Neuronal stem cell (in vitro differentiated cells): ENCODE measurements at regions not wholly inside any gene's neighbourhood (a gene's known extent, or its start where the extent isn't known, plus 50 kb on each side); places are given as distances from the start of the nearest gene placed in this dataset.
A peak's percentile ranks its signal among the peaks of the same experiment; 100 is the strongest.

ENCODE experiments used
- DNase-seq: peaks from one replicate; pipeline ENCODE4 v3.0.0-alpha.2; 2013; ENCODE audit warnings: low spot score
- H2AFZ ChIP-seq: one replicate; pipeline ENCODE4 v1.6.1; 2013; ENCODE audit warnings: mild to moderate bottlenecking, low read length, inconsistent platforms
- H2AK5ac ChIP-seq: 2 replicates; pipeline ENCODE4 v1.6.1; 2013; ENCODE audit warnings: low read depth, mild to moderate bottlenecking, inconsistent platforms, low read length, moderate library complexity, mixed read lengths
- H2BK120ac ChIP-seq: 2 replicates; pipeline ENCODE4 v1.6.1; 2013; ENCODE audit warnings: low read depth, mild to moderate bottlenecking, inconsistent platforms, low read length, moderate library complexity, mixed read lengths
- H2BK12ac ChIP-seq: one replicate; pipeline ENCODE4 v1.6.1; 2013; ENCODE audit warnings: low read length, inconsistent platforms
- H2BK15ac ChIP-seq: 2 replicates; pipeline ENCODE4 v1.6.1; 2013; ENCODE audit warnings: mild to moderate bottlenecking, low read length, inconsistent platforms, mixed read lengths
- H2BK5ac ChIP-seq: one replicate; pipeline ENCODE4 v1.6.1; 2013; ENCODE audit warnings: inconsistent platforms, mild to moderate bottlenecking, low read length, moderate library complexity
- H3K14ac ChIP-seq: one replicate; pipeline ENCODE4 v1.6.1; 2013; ENCODE audit warnings: low read length, inconsistent platforms
- H3K18ac ChIP-seq: 2 replicates; pipeline ENCODE4 v1.6.1; 2013; ENCODE audit warnings: low read length, inconsistent platforms
- H3K23ac ChIP-seq: 2 replicates; pipeline ENCODE4 v1.6.1; 2013; ENCODE audit warnings: low read depth, mild to moderate bottlenecking, mixed read lengths, low read length, inconsistent platforms; ENCODE audit not compliant: poor library complexity
- H3K27ac ChIP-seq: replicated peaks from 3 replicates; pipeline ENCODE4 v1.5.1; 2013; ENCODE audit warnings: low read length, inconsistent platforms
- H3K27me3 ChIP-seq, 3 experiments: 2 replicates each; pipeline ENCODE4 v1.6.1; 2013; ENCODE audit warnings: low read length in 3 of 3, mild to moderate bottlenecking in 2 of 3, inconsistent platforms in 1 of 3, low read depth in 1 of 3, mixed read lengths in 1 of 3, moderate library complexity in 1 of 3; ENCODE audit not compliant: control insufficient read depth in 3 of 3, insufficient read depth in 3 of 3
- H3K36me3 ChIP-seq, 2 donors: replicated peaks in 1 of 2; 2 replicates each; pipeline ENCODE4 v1.6.1; 2013; ENCODE audit warnings: low read length in 2 of 2; ENCODE audit not compliant: control insufficient read depth in 2 of 2, insufficient read depth in 2 of 2
- H3K4ac ChIP-seq: 2 replicates; pipeline ENCODE4 v1.6.1; 2013; ENCODE audit warnings: inconsistent platforms, mild to moderate bottlenecking, low read length, moderate library complexity
- H3K4me1 ChIP-seq, 2 donors: 1 replicate in 1 of 2; 2 replicates in 1 of 2; pipeline ENCODE4 v1.6.1; 2013; ENCODE audit warnings: low read length in 2 of 2, low read depth in 1 of 2; ENCODE audit not compliant: control insufficient read depth in 2 of 2, insufficient read depth in 1 of 2
- H3K4me2 ChIP-seq: one replicate; pipeline ENCODE4 v1.6.1; 2013; ENCODE audit warnings: mild to moderate bottlenecking, low read length, inconsistent platforms; ENCODE audit not compliant: insufficient read depth, poor library complexity, severe bottlenecking
- H3K4me3 ChIP-seq, 2 donors: 2 replicates each; pipeline ENCODE4 v1.5.1; 2013; ENCODE audit warnings: low read length in 2 of 2, mild to moderate bottlenecking in 2 of 2, inconsistent platforms in 1 of 2, moderate library complexity in 1 of 2
- H3K79me1 ChIP-seq: one replicate; pipeline ENCODE4 v1.6.1; 2013; ENCODE audit warnings: low read depth, mild to moderate bottlenecking, inconsistent platforms, low read length, moderate library complexity
- H3K9ac ChIP-seq: one replicate; pipeline ENCODE4 v1.6.1; 2013; ENCODE audit warnings: mild to moderate bottlenecking, low read depth, low read length, inconsistent platforms; ENCODE audit not compliant: poor library complexity
- H3K9me3 ChIP-seq, 2 donors: replicated peaks in 1 of 2; 2 replicates each; pipeline versions ENCODE3 to v1.6.1; 2013; ENCODE audit warnings: low read length in 2 of 2, mild to moderate bottlenecking in 2 of 2, inconsistent platforms in 1 of 2, low read depth in 1 of 2, mixed read lengths in 1 of 2, moderate library complexity in 1 of 2; ENCODE audit not compliant: control insufficient read depth in 2 of 2, insufficient read depth in 1 of 2
- H4K8ac ChIP-seq: one replicate; pipeline ENCODE4 v1.6.1; 2013; ENCODE audit warnings: low read depth, mild to moderate bottlenecking, inconsistent platforms, low read length, moderate library complexity
- H4K91ac ChIP-seq: one replicate; pipeline ENCODE4 v1.6.1; 2013; ENCODE audit warnings: low read length, low read depth, mild to moderate bottlenecking, inconsistent platforms; ENCODE audit not compliant: poor library complexity
- WGBS, 2 donors: extraction: QIAGEN DNeasy Blood & Tissue Kit; methylation state at CpG; one replicate each; pipeline ENCODE4 v1.1.7; 2013; ENCODE audit warnings: missing lambda C conversion rate in 2 of 2, mixed read lengths in 1 of 2; ENCODE audit not compliant: insufficient read length in 2 of 2, insufficient replicate concordance in 1 of 2; ENCODE audit errors: extremely low coverage in 2 of 2; 5-methylcytosine and 5-hydroxymethylcytosine counted together

GRCh38 chr1:95686217-95686616 is 452.2 kb downstream of the RWDD3 start:
- H3K27ac ChIP-seq: no peak overlapping the region
- no peak for DNase-seq

GRCh38 chr1:95699149-95699953 is 465.3 kb downstream of the RWDD3 start:
- Histone ChIP-seq H3K4ac (no peak overlapping the region), H2AK5ac (no peak overlapping the region), H2BK120ac (no peak overlapping the region), H4K91ac (no peak overlapping the region), H3K14ac (no peak overlapping the region), H3K27me3 (no peaks in the 10 kb centered on the region), H3K9ac (no peak overlapping the region), H3K79me1 (no peaks in the 10 kb centered on the region), H3K18ac (no peak overlapping the region), H4K8ac (no peak overlapping the region), H3K27ac (no peak overlapping the region), H3K4me3 (no peak overlapping the region), H2BK12ac (no peak overlapping the region), H2BK5ac (no peak overlapping the region), H2BK15ac (no peak overlapping the region), H3K36me3 (peaks cover 0 to 2% of the 10 kb centered on the region in 2 donors), H3K4me2 (no peak overlapping the region), H3K23ac (no peak overlapping the region), H3K4me1 (no peaks in the 10 kb centered on the region), H3K9me3 (peaks cover 0 to 13% of the 10 kb centered on the region in 2 donors), H2AFZ (no peak overlapping the region)
- DNase-seq: peak; percentile 9
- no CpG with 5 or more reads among the region's 3 CpGs for WGBS, 2 donors

More at GRCh38 chr1:95686217-95686616, 452.2 kb downstream of the RWDD3 start:
- H3K18ac ChIP-seq: no peak overlapping the region
- H3K23ac ChIP-seq: no peak overlapping the region
- H3K4me1 ChIP-seq: peaks cover 0 to 3% of the 10 kb centered on the region in 2 donors
- no peak overlapping the region for H3K4me3 ChIP-seq
- H3K9me3 ChIP-seq: no peaks in the 10 kb centered on the region
- H2AK5ac ChIP-seq: no peak overlapping the region
- H3K4me2 ChIP-seq: no peak overlapping the region
- H3K9ac ChIP-seq: no peak overlapping the region
- H3K27me3 ChIP-seq: no peaks in the 10 kb centered on the region
- H3K79me1 ChIP-seq: no peaks in the 10 kb centered on the region
- no peaks in the 10 kb centered on the region for H3K36me3 ChIP-seq
- no peak overlapping the region for H2BK5ac ChIP-seq
- no peak overlapping the region for H2AFZ ChIP-seq
- H4K91ac ChIP-seq: no peak overlapping the region
- no peak overlapping the region for H2BK120ac ChIP-seq
- no peak overlapping the region for H3K4ac ChIP-seq
- H3K14ac ChIP-seq: no peak overlapping the region
- no peak overlapping the region for H2BK12ac ChIP-seq
- H4K8ac ChIP-seq: no peak overlapping the region
- H2BK15ac ChIP-seq: no peak overlapping the region

GRCh38 chr1:95701450-95702173 is 467.6 kb downstream of the RWDD3 start:
- Histone ChIP-seq H3K4me3 (no peak overlapping the region), H2BK12ac (no peak overlapping the region), H2BK15ac (no peak overlapping the region), H2BK5ac (peak overlapping the region; percentile 32), H2AK5ac (peak overlapping the region; percentile 27), H4K91ac (no peak overlapping the region), H3K14ac (no peak overlapping the region), H3K9me3 (peaks cover 0 to 13% of the 10 kb centered on the region in 2 donors), H3K27me3 (no peaks in the 10 kb centered on the region), H2BK120ac (no peak overlapping the region), H4K8ac (no peak overlapping the region), H3K9ac (no peak overlapping the region), H3K27ac (no peak overlapping the region), H3K23ac (no peak overlapping the region), H3K4me2 (no peak overlapping the region), H3K4me1 (no peaks in the 10 kb centered on the region), H3K79me1 (no peaks in the 10 kb centered on the region), H2AFZ (no peak overlapping the region), H3K36me3 (peaks cover 0 to 2% of the 10 kb centered on the region in 2 donors), H3K4ac (no peak overlapping the region), H3K18ac (no peak overlapping the region)
- no peak for DNase-seq
- no CpG with 5 or more reads among the region's 4 CpGs for WGBS, 2 donors

- no peaks in the 10 kb centered on the region for H3K4me1 ChIP-seq
- no peak overlapping the region for H3K27ac ChIP-seq
- no peak overlapping the region for H4K8ac ChIP-seq
- no peak overlapping the region for H2AFZ ChIP-seq
- no peak overlapping the region for H2AK5ac ChIP-seq
- H3K18ac ChIP-seq: no peak overlapping the region
- no peak overlapping the region for H2BK120ac ChIP-seq
- H3K9me3 ChIP-seq: peaks cover 0 to 13% of the 10 kb centered on the region in 2 donors
- no peak overlapping the region for H4K91ac ChIP-seq
- no peak overlapping the region for H3K4me3 ChIP-seq
- no peak overlapping the region for H3K4me2 ChIP-seq
- no peak overlapping the region for H3K4ac ChIP-seq
- no peak overlapping the region for H3K23ac ChIP-seq
- H3K14ac ChIP-seq: no peak overlapping the region
- no peak overlapping the region for H2BK15ac ChIP-seq
- H3K36me3 ChIP-seq: peaks cover 0 to 2% of the 10 kb centered on the region in 2 donors
- no peak overlapping the region for H3K9ac ChIP-seq
- no peaks in the 10 kb centered on the region for H3K27me3 ChIP-seq
- H3K79me1 ChIP-seq: no peaks in the 10 kb centered on the region
- no peak for DNase-seq
- H2BK12ac ChIP-seq: no peak overlapping the region
- H2BK5ac ChIP-seq: no peak overlapping the region
Measured at GRCh38 chr1:95703046-95703445, 469.0 kb downstream of the RWDD3 start.
